ENCODE measurements at regions not wholly inside any gene's neighbourhood (a gene's known extent, or its start where the extent isn't known, plus 50 kb on each side); places are given as distances from the start of the nearest gene placed in this dataset.

GRCh38 chr2:173762864-173763263, 202.3 kb downstream of the SP3 start:
- no peak overlapping the region for H3K4me3 ChIP-seq (ENCODE audit: low read length)
- TF ChIP-seq CTCF (conservative IDR thresholded peaks at IDR 0.05; ENCODE audit: low read depth, low read length): no peak
- DNase-seq (ENCODE audit: low read depth): no peak

GRCh38 chr2:173763641-173764040, 201.5 kb downstream of the SP3 start:
- no peak for TF ChIP-seq CTCF (conservative IDR thresholded peaks at IDR 0.05; ENCODE audit: low read depth, low read length)
- DNase-seq (ENCODE audit: low read depth): no peak
- H3K4me3 ChIP-seq (ENCODE audit: low read length): no peak overlapping the region

- no peak overlapping the region for H3K4me3 ChIP-seq (ENCODE audit: low read length)
- no peak for TF ChIP-seq CTCF (conservative IDR thresholded peaks at IDR 0.05; ENCODE audit: low read depth, low read length)
- DNase-seq (ENCODE audit: low read depth): no peak
These were observed 201.1 kb downstream of the SP3 start for GRCh38 chr2:173764094-173764493.

GRCh38 chr2:173766537-173767289, 198.5 kb downstream of the SP3 start:
- DNase-seq (ENCODE audit: low read depth): no peak
- TF ChIP-seq CTCF (conservative IDR thresholded peaks at IDR 0.05; ENCODE audit: low read depth, low read length): no peak
- no peak overlapping the region for H3K4me3 ChIP-seq (ENCODE audit: low read length)

- H3K4me3 ChIP-seq (ENCODE audit: low read length): no peak overlapping the region
- no peak for DNase-seq (ENCODE audit: low read depth)
- TF ChIP-seq CTCF (conservative IDR thresholded peaks at IDR 0.05; ENCODE audit: low read depth, low read length): no peak
These were observed 194.1 kb downstream of the SP3 start for GRCh38 chr2:173770947-173771678.

- no peak for TF ChIP-seq CTCF (conservative IDR thresholded peaks at IDR 0.05; ENCODE audit: low read depth, low read length)
- H3K4me3 ChIP-seq (ENCODE audit: low read length): no peak overlapping the region
- DNase-seq (ENCODE audit: low read depth): no peak
These were observed 193.0 kb downstream of the SP3 start for GRCh38 chr2:173772205-173772604.

- no peak for TF ChIP-seq CTCF (conservative IDR thresholded peaks at IDR 0.05; ENCODE audit: low read depth, low read length)
- H3K4me3 ChIP-seq (ENCODE audit: low read length): no peak overlapping the region
- no peak for DNase-seq (ENCODE audit: low read depth)
These were observed 192.1 kb downstream of the SP3 start for GRCh38 chr2:173773076-173773475.
